NCI-H82 (cell line): ENCODE measurements at regions not wholly inside any gene's neighbourhood (a gene's known extent, or its start where the extent isn't known, plus 50 kb on each side); places are given as distances from the start of the nearest gene placed in this dataset.

Experiments used
- DNase-seq: peaks from one replicate; lab custom pipeline; 2025; lab: John Stamatoyannopoulos, UW

GRCh38 chr2:104045071-104045470 is 808.8 kb upstream of the POU3F3 start:
- no peak for DNase-seq

GRCh38 chr2:104046466-104046865 is 807.4 kb upstream of the POU3F3 start:
- DNase-seq, result no peak

DNA sequence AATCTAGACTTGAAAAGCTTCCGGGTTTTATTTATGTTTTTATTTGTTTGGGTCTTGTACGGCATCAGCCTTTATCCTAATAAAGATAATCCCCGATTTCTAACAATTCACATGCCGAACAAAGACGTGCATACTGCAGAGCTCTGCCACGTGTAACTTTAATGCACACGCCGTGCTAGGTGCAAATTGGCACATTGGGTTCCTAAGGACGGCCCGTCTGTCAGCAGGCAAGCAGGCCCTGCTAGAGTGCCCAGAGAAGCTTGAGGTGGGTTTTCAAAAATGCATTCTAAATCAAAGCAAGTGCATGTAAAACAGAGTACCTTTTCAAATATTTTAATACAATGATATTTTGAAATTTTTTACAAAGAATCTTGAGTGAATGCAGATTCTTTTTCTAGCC is 806.4 kb upstream of the POU3F3 start:
- DNase-seq, result no peak

GRCh38 chr2:104049438-104049837 is 804.5 kb upstream of the POU3F3 start:
- no peak for DNase-seq

DNA sequence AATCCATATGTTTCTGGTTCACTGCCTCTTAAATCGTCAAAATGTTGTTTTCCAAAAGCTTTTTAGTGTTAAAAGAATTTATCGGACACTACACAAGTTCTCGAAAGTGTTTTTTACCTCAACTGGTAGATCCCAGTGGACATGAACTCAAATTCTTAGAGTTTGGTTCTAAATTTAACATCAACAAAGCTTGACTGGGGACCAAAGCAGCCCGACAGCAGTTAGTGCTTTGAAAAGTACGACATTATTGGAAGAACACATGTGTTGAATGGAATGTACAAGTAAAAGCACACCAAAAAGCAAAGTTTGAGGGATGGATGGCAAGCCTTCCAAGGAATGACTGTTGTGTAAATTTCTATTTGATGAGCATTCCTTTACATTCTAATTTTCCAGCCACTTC is 803.9 kb upstream of the POU3F3 start:
- DNase-seq, result no peak

- peak; percentile 40 for DNase-seq
Measured at GRCh38 chr2:104050656-104051242, 803.2 kb upstream of the POU3F3 start.

- no peak for DNase-seq
Measured at GRCh38 chr2:104051766-104052165, 802.1 kb upstream of the POU3F3 start.

GRCh38 chr2:104052356-104052755 is 801.6 kb upstream of the POU3F3 start:
- DNase-seq, result no peak

DNA sequence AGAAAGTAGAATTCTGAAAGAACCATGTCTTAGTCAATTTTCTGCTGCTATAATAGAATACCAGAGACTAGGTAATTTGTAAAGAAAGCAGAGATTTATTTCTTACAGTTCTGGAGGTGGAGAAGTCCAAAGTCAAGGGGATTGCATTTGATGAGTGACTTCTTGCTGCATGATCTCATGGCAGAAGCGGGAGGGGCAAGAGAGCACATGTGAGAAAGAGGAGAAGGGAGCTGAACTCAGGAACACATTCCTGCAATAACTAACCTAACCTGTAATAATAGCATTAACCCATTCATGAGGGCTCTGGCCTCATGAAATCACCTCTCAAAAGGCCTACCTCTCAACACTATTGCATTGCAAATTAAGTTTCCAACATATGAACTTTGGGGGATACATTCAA is 797.5 kb upstream of the POU3F3 start:
- no peak for DNase-seq

- DNase-seq, result no peak
Measured at GRCh38 chr2:104068665-104069064, 785.2 kb upstream of the POU3F3 start.

GRCh38 chr2:104077573-104077972 is 776.3 kb upstream of the POU3F3 start:
- DNase-seq, result no peak

DNA sequence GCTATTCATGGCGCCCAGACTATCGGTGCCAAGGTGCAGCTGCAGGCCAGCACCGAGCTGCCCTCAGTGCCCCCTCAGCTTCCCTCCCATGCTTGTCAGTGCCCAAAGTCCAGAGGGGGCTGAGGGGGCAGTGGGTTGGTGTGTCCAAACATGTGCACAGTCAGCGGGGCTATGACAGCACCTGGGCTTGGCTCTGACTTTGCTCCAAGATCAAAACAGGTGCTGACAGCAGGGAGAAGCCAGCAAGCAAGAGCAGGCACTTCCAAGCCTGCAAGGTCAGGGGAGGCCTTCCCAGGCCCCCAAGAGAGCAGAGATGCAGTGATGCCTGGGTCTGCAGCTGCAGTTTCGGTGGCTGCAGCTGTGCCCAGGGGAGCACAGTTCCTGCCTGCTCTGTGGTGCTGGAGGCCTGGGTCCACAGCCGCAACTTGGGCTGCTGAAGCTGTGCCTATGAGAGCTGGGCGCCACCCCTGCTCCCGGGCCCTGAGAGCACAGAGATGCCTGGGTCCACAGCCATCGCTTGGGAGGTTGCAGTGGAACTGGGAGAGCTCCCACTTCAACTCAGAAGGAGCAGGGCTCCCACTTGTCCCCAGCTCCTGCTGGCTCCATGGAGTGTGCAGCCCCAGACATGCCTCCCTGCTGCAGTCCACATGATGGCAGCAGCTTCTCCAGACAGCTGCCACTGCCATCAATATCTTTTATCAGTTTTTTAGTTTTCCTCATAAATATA is 775.3 kb upstream of the POU3F3 start:
- DNase-seq, result no peak

- no peak for DNase-seq
Measured at GRCh38 chr2:104088745-104089144, 765.2 kb upstream of the POU3F3 start.

- DNase-seq, result no peak
Measured at GRCh38 chr2:104090407-104090806, 763.5 kb upstream of the POU3F3 start.

- no peak for DNase-seq
Measured at GRCh38 chr2:104091894-104092293, 762.0 kb upstream of the POU3F3 start.

GRCh38 chr2:104092886-104093285 is 761.0 kb upstream of the POU3F3 start:
- no peak for DNase-seq

DNA sequence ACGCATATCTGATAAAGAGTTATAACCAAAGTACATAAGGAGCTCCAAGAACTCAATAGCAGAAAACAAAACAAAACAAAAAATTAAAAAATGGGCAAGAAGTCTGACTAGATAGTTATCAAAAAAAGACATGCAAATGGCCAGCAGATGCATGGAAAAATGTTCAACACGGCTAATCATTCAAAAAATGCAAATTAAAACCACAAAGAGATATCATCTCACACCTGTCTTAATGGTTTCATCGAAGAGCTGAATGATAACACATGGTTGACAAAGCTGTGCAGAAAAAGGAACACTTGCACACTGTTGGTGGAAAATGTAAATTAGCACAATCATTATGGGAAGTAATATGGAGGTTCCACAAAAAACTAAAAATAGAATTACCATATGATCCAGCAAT is 751.3 kb upstream of the POU3F3 start:
- no peak for DNase-seq

DNA sequence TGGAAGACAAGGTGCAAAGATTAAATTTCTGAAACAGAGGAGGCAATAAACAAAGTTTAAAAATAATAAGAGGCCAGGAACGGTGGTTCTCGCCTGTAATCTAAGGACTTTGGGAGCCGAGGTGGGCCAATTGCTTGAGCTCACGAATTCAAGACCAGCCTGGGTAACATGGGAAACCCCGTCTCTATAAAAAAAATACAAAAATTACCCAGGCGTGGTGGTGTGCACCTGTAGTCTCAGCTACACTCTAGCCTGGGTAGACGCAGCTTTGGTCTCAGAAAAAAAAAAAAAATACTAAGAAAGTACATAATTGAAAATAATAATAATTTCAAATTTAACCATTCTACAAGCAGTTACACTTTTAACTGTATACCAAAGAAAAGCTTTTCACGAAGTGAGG is 744.6 kb upstream of the POU3F3 start:
- no peak for DNase-seq

GRCh38 chr2:104118889-104119288 is 735.0 kb upstream of the POU3F3 start:
- DNase-seq, result no peak

GRCh38 chr2:104120171-104120570 is 733.7 kb upstream of the POU3F3 start:
- no peak for DNase-seq

- no peak for DNase-seq
Measured at GRCh38 chr2:104125096-104125495, 728.8 kb upstream of the POU3F3 start.

- no peak for DNase-seq
Measured at GRCh38 chr2:104127049-104127770, 726.7 kb upstream of the POU3F3 start.

DNA sequence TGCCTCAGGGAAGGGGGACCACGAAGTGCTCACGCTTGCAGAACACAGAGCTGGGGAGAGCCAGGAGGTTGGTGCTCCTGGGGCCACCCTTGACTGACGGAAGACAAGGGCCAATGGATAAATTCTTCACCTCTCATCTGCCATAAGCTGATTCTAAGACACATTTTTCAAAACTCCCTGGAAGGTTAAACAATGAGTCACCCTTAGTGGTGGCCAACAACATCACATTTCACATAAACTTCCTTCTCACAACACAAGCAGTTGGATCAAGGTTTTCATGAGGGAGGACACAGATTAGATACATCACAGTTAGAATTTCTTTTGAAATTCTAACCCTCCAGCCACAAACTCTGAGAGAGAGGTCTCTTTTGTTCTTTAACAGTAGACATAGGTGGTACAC is 713.6 kb upstream of the POU3F3 start:
- no peak for DNase-seq
